Thyroid gland (tissue), 4 donors: ENCODE measurements at regions not wholly inside any gene's neighbourhood (a gene's known extent, or its start where the extent isn't known, plus 50 kb on each side); places are given as distances from the start of the nearest gene placed in this dataset.
"Not testable (repeated sequence)": the region's sequence is repeated elsewhere in the genome, so short reads cannot be mapped to it uniquely, and the experiment has no call there.

Experiments used
- DNase-seq, 2 donors: peaks; one replicate each; pipeline ENCODE4 v3.0.0-alpha.2; 2019
- H3K27ac ChIP-seq, 3 donors: fragments of 200-600 bp; sonication (generic); 1 replicate in 2 of 3; 2 replicates in 1 of 3; pipeline ENCODE4 v1.5.1; 2016 to 2019; ENCODE audit warnings: mild to moderate bottlenecking in 1 of 3, moderate library complexity in 1 of 3
- H3K27me3 ChIP-seq: fragments of 200-600 bp; sonication (generic); one replicate; pipeline ENCODE4 v1.5.1; 2019
- H3K36me3 ChIP-seq, 2 donors: fragments of 200-600 bp; sonication (generic); one replicate each; pipeline ENCODE4 v1.5.1; 2016 to 2019
- H3K4me1 ChIP-seq, 2 donors: fragments of 200-600 bp; sonication (generic); one replicate each; pipeline ENCODE4 v1.5.1; 2017 to 2019
- H3K4me3 ChIP-seq, 3 donors: fragments of 200-600 bp; sonication (generic); replicated peaks in 1 of 3; 1 replicate in 2 of 3; 2 replicates in 1 of 3; pipeline ENCODE4 v1.5.1; 2016; ENCODE audit warnings: mild to moderate bottlenecking in 1 of 3
- H3K9me3 ChIP-seq: fragments of 200-600 bp; sonication (generic); one replicate; pipeline ENCODE4 v1.5.1; 2017
- CTCF ChIP-seq, 6 experiments: fragments of 200-600 bp in 3 of 6; fragments of 450-650 bp in 3 of 6; sonication (generic) in 3 of 6; IDR thresholded peaks; one replicate each; pipeline ENCODE4 v1.5.1; 2016 to 2019; ENCODE audit warnings: antibody characterized with exemption in 6 of 6, mild to moderate bottlenecking in 2 of 6, inconsistent platforms in 1 of 6, moderate library complexity in 1 of 6
- POLR2A ChIP-seq, 2 donors: fragments of 450-650 bp; IDR thresholded peaks; one replicate each; pipeline ENCODE4 v1.6.1; 2017; ENCODE audit warnings: antibody characterized with exemption in 2 of 2, mild to moderate bottlenecking in 2 of 2, moderate library complexity in 1 of 2
- WGBS, 2 donors: methylation state at CpG; one replicate each; pipeline ENCODE4 v1.1.5; 2017; 5-methylcytosine and 5-hydroxymethylcytosine counted together
- intact Hi-C: fragments of 100-400 bp; cut with DNase I; formaldehyde crosslinking; loops from one replicate; pipeline ENCODE4 v1.15.1; 2023

- DNase-seq, H3K9me3 ChIP-seq, H3K27ac ChIP-seq, H3K4me3 ChIP-seq, H3K36me3 ChIP-seq, H3K27me3 ChIP-seq, intact Hi-C loops, H3K4me1 ChIP-seq: not testable (repeated sequence)
- 76 to 84% methylated on average over 3 of the region's 3 CpGs for WGBS, 2 donors
Measured at GRCh38 chr17:43345515-43345914, 53.3 kb upstream of the ARL4D start.

GRCh38 chr17:43344685-43345084 is 54.1 kb upstream of the ARL4D start:
- H3K27me3 ChIP-seq, result no peaks in the 10 kb centered on the region
- TF ChIP-seq POLR2A (IDR thresholded peaks at IDR 0.05), result no peak
- TF ChIP-seq CTCF (IDR thresholded peaks at IDR 0.05), result no peak
- H3K4me1 ChIP-seq, result no peaks in the 10 kb centered on the region
- no peaks in the 10 kb centered on the region for H3K36me3 ChIP-seq
- DNase-seq, result no peak
- no peak overlapping the region for H3K4me3 ChIP-seq
- no peaks in the 10 kb centered on the region for H3K9me3 ChIP-seq
- intact Hi-C loops, result no loop called here
- no peak overlapping the region for H3K27ac ChIP-seq
- 69 to 80% methylated on average over 6 of the region's 6 CpGs for WGBS, 2 donors

GRCh38 chr17:43342589-43342890 is 56.3 kb upstream of the ARL4D start:
- Histone ChIP-seq H3K27ac (no peak overlapping the region), H3K36me3 (no peaks in the 10 kb centered on the region), H3K9me3 (no peaks in the 10 kb centered on the region), H3K27me3 (no peaks in the 10 kb centered on the region), H3K4me3 (no peak overlapping the region), H3K4me1 (peaks cover 4% of the 10 kb centered on the region in 2 donors)
- TF ChIP-seq CTCF (IDR thresholded peaks at IDR 0.05), result no peak
- no peak for DNase-seq
- intact Hi-C loops, result no loop called here
- 62 to 76% methylated on average over 5 of the region's 5 CpGs for WGBS, 2 donors

GRCh38 chr17:43341715-43342588 is 56.8 kb upstream of the ARL4D start:
- intact Hi-C loops, result no loop called here
- Histone ChIP-seq H3K4me1 (peaks cover 4% of the 10 kb centered on the region in 2 donors), H3K4me3 (no peak overlapping the region), H3K36me3 (no peaks in the 10 kb centered on the region), H3K27ac (no peak overlapping the region), H3K27me3 (no peaks in the 10 kb centered on the region), H3K9me3 (no peaks in the 10 kb centered on the region)
- no peak for TF ChIP-seq CTCF (IDR thresholded peaks at IDR 0.05)
- DNase-seq, result no peak
- WGBS, 2 donors, result 65 to 66% methylated on average over 7 of the region's 7 CpGs

GRCh38 chr17:43338886-43339516 is 59.8 kb upstream of the ARL4D start:
- intact Hi-C loops, result no loop called here
- no peaks in the 10 kb centered on the region for H3K9me3 ChIP-seq
- TF ChIP-seq POLR2A (IDR thresholded peaks at IDR 0.05), result no peak
- TF ChIP-seq CTCF (IDR thresholded peaks at IDR 0.05), result peak; percentile 55 to 92 (median 84)
- WGBS, 2 donors, result 58 to 59% methylated on average over 11 of the region's 11 CpGs
- H3K27me3 ChIP-seq, result no peaks in the 10 kb centered on the region
- H3K4me1 ChIP-seq, result peaks cover 5% of the 10 kb centered on the region in 2 donors
- no peak overlapping the region for H3K27ac ChIP-seq
- peak; percentile 94 to 96 for DNase-seq
- H3K4me3 ChIP-seq, result no peak overlapping the region
- H3K36me3 ChIP-seq, result no peaks in the 10 kb centered on the region
